ENCODE measurements at regions not wholly inside any gene's neighbourhood (a gene's known extent, or its start where the extent isn't known, plus 50 kb on each side); places are given as distances from the start of the nearest gene placed in this dataset.

DNA sequence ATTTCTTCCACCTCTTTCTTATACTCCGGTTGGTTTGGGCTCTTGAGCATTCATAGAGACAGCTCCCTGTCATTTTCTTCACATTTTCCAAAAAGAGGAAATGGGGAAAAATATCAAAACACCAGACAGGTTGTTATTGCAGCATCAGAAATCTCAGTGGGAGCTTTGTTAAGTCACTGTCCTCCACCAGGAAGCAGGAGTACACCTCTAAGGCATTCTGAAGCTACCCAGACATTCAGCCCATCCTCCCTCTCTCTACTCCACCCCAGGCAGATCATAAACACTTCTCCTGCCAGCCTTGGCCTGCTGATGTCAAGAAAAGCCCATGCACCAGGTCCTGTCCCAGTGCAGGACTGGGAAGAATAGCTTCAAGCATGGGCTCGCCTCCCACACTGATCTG lies 1198.3 kb downstream of the VRK1 start:
- TF ChIP-seq, protein P1, sequence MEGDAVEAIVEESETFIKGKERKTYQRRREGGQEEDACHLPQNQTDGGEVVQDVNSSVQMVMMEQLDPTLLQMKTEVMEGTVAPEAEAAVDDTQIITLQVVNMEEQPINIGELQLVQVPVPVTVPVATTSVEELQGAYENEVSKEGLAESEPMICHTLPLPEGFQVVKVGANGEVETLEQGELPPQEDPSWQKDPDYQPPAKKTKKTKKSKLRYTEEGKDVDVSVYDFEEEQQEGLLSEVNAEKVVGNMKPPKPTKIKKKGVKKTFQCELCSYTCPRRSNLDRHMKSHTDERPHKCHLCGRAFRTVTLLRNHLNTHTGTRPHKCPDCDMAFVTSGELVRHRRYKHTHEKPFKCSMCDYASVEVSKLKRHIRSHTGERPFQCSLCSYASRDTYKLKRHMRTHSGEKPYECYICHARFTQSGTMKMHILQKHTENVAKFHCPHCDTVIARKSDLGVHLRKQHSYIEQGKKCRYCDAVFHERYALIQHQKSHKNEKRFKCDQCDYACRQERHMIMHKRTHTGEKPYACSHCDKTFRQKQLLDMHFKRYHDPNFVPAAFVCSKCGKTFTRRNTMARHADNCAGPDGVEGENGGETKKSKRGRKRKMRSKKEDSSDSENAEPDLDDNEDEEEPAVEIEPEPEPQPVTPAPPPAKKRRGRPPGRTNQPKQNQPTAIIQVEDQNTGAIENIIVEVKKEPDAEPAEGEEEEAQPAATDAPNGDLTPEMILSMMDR (IDR thresholded peaks at IDR 0.05; ENCODE audit: poor library complexity): no peak
- TF ChIP-seq EZH2phosphoT487 (IDR thresholded peaks at IDR 0.05; ENCODE audit: low read depth, severe bottlenecking, unreplicated experiment): no peak
